ENCODE measurements at regions not wholly inside any gene's neighbourhood (a gene's known extent, or its start where the extent isn't known, plus 50 kb on each side); places are given as distances from the start of the nearest gene placed in this dataset.

DNA sequence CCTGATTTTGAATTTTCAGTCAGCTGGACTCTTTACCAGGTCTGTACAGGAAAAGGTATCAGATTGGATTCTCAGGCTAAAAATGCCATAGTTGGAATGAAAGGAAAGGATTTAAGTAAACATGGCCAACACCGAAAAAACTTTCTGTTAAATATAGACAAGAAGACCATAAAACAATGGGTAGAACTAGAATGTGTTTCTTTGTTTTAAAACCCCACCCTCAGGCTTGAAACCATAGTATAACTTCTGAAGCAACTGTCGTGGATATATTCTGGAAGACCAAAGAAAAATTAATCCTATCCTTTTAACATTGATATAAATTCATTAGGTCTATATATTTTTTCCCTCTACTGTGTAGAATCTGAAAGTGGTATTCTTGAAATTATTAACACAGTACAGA, 118.6 kb upstream of the HAPLN1 start:
- TF ChIP-seq, protein P1, sequence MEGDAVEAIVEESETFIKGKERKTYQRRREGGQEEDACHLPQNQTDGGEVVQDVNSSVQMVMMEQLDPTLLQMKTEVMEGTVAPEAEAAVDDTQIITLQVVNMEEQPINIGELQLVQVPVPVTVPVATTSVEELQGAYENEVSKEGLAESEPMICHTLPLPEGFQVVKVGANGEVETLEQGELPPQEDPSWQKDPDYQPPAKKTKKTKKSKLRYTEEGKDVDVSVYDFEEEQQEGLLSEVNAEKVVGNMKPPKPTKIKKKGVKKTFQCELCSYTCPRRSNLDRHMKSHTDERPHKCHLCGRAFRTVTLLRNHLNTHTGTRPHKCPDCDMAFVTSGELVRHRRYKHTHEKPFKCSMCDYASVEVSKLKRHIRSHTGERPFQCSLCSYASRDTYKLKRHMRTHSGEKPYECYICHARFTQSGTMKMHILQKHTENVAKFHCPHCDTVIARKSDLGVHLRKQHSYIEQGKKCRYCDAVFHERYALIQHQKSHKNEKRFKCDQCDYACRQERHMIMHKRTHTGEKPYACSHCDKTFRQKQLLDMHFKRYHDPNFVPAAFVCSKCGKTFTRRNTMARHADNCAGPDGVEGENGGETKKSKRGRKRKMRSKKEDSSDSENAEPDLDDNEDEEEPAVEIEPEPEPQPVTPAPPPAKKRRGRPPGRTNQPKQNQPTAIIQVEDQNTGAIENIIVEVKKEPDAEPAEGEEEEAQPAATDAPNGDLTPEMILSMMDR (IDR thresholded peaks at IDR 0.05) = no peak
- H3K4me1 Mint-ChIP-seq = no peaks in the 10 kb centered on the region
- Histone ChIP-seq H3K4me3 (replicated peaks in 1 of 3; ENCODE audit: low read depth in 2 of 3, low read length in 3 of 3) (no peak overlapping the region), H3K27ac (ENCODE audit: low read depth in 1 of 2, low read length in 2 of 2) (no peak overlapping the region), H3K9ac (ENCODE audit: insufficient read depth, low read length, poor library complexity, severe bottlenecking) (no peak overlapping the region), H3K79me2 (ENCODE audit: insufficient read depth, low read length) (no peaks in the 10 kb centered on the region), H2AFZ (ENCODE audit: insufficient read depth, low read depth, low read length, poor library complexity, severe bottlenecking) (no peak overlapping the region), H3K36me3 (replicated peaks in 1 of 2; ENCODE audit: control insufficient read depth in 1 of 2, insufficient read depth in 2 of 2, low read length in 2 of 2) (no peaks in the 10 kb centered on the region), H3K4me1 (ENCODE audit: control insufficient read depth in 1 of 2, insufficient read depth in 2 of 2, low read length in 2 of 2) (no peaks in the 10 kb centered on the region), H3K9me3 (replicated peaks in 1 of 2; ENCODE audit: control insufficient read depth in 1 of 2, insufficient read depth in 1 of 2, low read length in 2 of 2) (no peaks in the 10 kb centered on the region), H3K27me3 (ENCODE audit: control insufficient read depth in 2 of 2, insufficient read depth in 2 of 2, low read length in 2 of 2) (no peaks in the 10 kb centered on the region), H4K20me1 (ENCODE audit: insufficient read depth, low read length) (no peaks in the 10 kb centered on the region), H3K4me2 (replicated peaks; ENCODE audit: extremely low read depth, low read length, poor library complexity, severe bottlenecking) (no peak overlapping the region)
- H3K4me3 Mint-ChIP-seq = no peak overlapping the region
- no CpG with 5 or more reads among the region's 2 CpGs for WGBS (ENCODE audit: insufficient coverage)
- no peaks in the 10 kb centered on the region for H3K36me3 Mint-ChIP-seq
- intact Hi-C loops (cut with micrococcal nuclease) = no loop called here
- DNase-seq = no peak
- peaks cover 0 to under 1% (median 0%) of the 10 kb centered on the region in 3 donors for H3K27me3 Mint-ChIP-seq (ENCODE audit: low read depth in 3 of 3)
- H3K9me3 Mint-ChIP-seq = peaks cover 0 to 9% (median 5%) of the 10 kb centered on the region in 7 donors
- no peak overlapping the region for H3K27ac Mint-ChIP-seq

DNA sequence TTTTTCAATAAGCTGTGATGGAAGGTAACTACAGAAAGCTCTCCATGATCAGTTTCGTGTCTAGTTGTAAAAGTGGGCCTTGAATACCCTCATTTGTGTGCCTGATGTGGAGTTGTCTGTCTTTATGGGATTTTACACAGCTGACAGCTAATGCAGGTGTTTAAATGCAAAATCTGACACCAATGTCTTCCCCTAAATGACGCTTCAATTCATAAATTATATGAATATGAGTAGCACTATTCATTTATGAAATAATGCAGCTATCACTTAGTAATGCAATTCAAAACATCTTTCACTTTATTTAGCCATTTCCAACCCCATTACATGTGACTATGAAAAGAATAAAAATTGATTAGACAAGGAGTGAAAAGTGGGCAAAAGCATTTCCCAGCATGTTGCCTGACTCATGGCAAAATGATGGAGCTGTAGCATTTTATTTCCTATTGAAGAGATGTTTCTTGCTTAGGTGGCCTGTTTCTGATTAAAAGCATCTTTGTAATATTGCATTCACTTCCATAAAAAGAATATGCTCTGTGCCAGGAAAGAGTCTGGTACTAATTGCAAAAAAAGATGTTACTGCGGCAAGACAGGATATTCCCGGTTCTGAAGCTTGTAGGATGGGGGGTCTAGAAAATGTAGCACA, 116.7 kb upstream of the HAPLN1 start:
- H3K9me3 ChIP-seq (replicated peaks in 1 of 2; ENCODE audit: control insufficient read depth in 1 of 2, insufficient read depth in 1 of 2, low read length in 2 of 2) = peaks cover 0 to 3% of the 10 kb centered on the region in 2 donors
- Mint-ChIP-seq H3K4me3 (no peak overlapping the region), H3K4me1 (no peaks in the 10 kb centered on the region), H3K36me3 (no peaks in the 10 kb centered on the region), H3K27ac (no peak overlapping the region), H3K27me3 (ENCODE audit: low read depth in 3 of 3) (peaks cover 0 to 2% (median 0%) of the 10 kb centered on the region in 3 donors), H3K9me3 (peaks cover 0 to 13% (median 7%) of the 10 kb centered on the region in 7 donors)
- TF ChIP-seq, protein P1 (IDR thresholded peaks at IDR 0.05) = no peak
- no peaks in the 10 kb centered on the region for H3K27me3 ChIP-seq (ENCODE audit: control insufficient read depth in 2 of 2, insufficient read depth in 2 of 2, low read length in 2 of 2)
- no peaks in the 10 kb centered on the region for H3K79me2 ChIP-seq (ENCODE audit: insufficient read depth, low read length)
- no peak overlapping the region for H3K4me2 ChIP-seq (replicated peaks; ENCODE audit: extremely low read depth, low read length, poor library complexity, severe bottlenecking)
- H3K4me3 ChIP-seq (replicated peaks in 1 of 3; ENCODE audit: low read depth in 2 of 3, low read length in 3 of 3) = no peak overlapping the region
- no peaks in the 10 kb centered on the region for H3K36me3 ChIP-seq (replicated peaks in 1 of 2; ENCODE audit: control insufficient read depth in 1 of 2, insufficient read depth in 2 of 2, low read length in 2 of 2)
- no peak overlapping the region for H3K9ac ChIP-seq (ENCODE audit: insufficient read depth, low read length, poor library complexity, severe bottlenecking)
- no peak overlapping the region for H3K27ac ChIP-seq (ENCODE audit: low read depth in 1 of 2, low read length in 2 of 2)
- WGBS (ENCODE audit: insufficient coverage) = no CpG with 5 or more reads among the region's 4 CpGs
- no peak overlapping the region for H2AFZ ChIP-seq (ENCODE audit: insufficient read depth, low read depth, low read length, poor library complexity, severe bottlenecking)
- H3K4me1 ChIP-seq (ENCODE audit: control insufficient read depth in 1 of 2, insufficient read depth in 2 of 2, low read length in 2 of 2) = no peaks in the 10 kb centered on the region
- DNase-seq = no peak
- H4K20me1 ChIP-seq (ENCODE audit: insufficient read depth, low read length) = no peaks in the 10 kb centered on the region
- intact Hi-C loops (cut with micrococcal nuclease) = no loop called here

Measured in CD14-positive monocyte (primary cell).